NCI-H774 (cell line): ENCODE measurements at regions not wholly inside any gene's neighbourhood (a gene's known extent, or its start where the extent isn't known, plus 50 kb on each side); places are given as distances from the start of the nearest gene placed in this dataset.

Source experiments
- DNase-seq: peaks from one replicate; lab custom pipeline; 2025; lab: John Stamatoyannopoulos, UW

GRCh38 chr13:53691417-53691816 is 662.8 kb downstream of the OLFM4 start:
- DNase-seq, result no peak

GRCh38 chr13:53694814-53695532 is 666.4 kb downstream of the OLFM4 start:
- DNase-seq, result no peak

DNA sequence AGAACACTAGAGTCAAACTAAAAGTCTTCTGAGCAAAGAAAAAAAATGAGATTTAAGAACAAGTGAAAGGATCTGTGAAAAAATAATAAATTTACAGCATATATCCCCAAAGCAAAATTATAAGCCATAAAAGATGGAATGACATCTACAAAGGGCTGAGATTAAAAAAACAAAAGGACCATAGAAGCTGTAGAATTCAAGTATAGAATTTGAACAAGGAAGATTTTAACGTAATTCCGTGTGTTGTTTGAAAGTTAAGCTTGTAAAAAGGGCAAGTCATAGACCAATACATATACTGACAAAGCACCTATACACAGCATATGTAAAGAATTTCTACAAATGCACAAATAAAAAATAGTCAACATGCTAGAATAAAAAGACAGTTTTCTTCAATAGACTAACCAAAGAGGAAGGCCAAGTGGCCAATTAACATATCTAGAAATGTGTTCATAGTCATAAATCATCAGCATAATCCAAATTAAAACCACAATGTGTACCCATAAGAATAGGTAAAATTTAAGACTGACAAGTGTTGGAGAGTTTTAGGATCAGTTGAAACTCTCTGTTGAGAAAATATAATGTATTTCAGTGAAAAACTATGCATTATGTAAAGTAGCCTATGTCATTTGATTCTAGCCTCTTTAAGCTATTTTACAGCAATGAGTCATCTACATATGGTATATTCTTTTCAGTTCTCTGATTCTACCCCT is 674.9 kb downstream of the OLFM4 start:
- no peak for DNase-seq

- DNase-seq, result no peak
Measured at GRCh38 chr13:53719281-53719680, 690.7 kb downstream of the OLFM4 start.

GRCh38 chr13:53732664-53733063 is 704.1 kb downstream of the OLFM4 start:
- no peak for DNase-seq

DNA sequence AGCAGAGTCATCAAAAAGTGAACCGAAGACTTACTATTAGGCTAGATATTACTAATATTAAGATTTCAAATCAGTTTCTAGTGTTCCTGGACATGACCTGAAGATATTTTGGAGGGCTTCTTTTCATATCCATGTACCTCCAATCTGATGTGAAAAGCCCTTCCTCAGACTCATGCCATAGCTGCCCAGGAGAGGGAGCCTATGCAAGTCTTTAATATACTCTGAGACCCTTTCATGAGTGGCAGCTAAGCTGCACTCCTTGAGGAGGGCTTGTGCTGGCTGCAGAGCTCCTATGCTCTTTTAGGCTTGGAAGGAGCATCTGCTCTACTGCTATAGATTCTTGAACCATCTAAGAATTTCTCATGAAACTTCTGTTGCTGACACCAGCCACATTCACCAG is 715.3 kb downstream of the OLFM4 start:
- no peak for DNase-seq

DNA sequence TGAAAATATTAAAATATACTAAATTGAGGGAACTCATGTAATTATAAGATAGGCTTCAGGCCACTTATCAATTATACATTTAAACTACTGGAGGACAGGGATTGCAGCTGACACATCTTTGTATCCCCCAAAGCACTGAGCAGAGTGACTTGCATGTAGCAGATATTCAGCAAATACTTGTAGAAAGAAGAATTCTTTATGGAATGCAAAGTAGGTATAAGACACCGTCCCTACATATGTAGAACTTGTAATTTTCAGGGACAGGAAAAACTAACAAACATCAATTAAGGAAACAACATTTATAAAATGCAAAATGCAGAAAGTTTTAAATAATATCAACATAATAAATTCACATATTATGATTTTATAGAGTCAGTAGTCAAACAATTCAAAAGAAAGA is 719.2 kb downstream of the OLFM4 start:
- DNase-seq, result no peak

- no peak for DNase-seq
Measured at GRCh38 chr13:53749306-53749705, 720.7 kb downstream of the OLFM4 start.

GRCh38 chr13:53759016-53759415 is 730.4 kb downstream of the OLFM4 start:
- no peak for DNase-seq

DNA sequence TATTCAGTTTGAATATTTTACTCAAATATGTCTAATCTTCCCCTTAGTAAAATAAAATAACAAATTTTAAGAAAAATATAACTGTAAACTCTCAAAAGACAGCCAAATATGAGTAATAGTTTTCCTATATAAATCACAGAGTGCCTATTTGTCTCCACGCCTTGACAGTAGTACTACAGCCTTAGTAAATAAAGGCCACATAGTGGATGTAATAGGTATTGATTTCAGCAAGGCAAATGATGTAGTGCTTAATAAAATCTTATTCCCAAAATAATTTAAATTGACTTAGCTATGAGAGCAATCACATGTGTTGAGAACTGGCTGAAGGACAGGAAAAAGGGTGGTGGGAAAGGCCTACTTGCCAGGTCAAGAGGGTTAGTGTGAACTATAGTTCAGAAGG is 747.2 kb downstream of the OLFM4 start:
- DNase-seq, result no peak

- no peak for DNase-seq
Measured at GRCh38 chr13:53778937-53779336, 750.3 kb downstream of the OLFM4 start.

- no peak for DNase-seq
Measured at GRCh38 chr13:53781941-53782340, 753.3 kb downstream of the OLFM4 start.

DNA sequence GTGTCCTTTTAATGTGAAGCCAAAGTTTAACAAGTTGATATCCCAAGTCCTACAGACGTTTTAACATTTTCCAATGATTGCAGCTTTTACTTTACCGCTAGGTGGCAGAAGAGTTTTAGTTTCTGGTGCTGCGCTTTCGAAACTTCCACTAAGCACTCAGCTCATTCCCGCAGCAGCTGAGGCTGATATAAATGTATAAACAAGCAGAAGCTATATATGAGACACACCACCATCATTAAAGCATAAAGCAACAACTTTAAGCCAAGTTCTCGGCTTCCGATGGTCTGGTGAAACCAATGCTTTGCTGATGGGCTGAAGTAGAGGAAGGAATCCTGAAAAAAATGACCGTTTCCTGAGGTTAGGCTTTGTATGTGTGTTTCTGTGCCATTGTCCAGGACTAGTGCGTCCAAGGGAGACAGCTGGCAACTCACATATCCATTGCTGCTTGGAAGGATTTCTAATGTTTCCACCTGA is 753.9 kb downstream of the OLFM4 start:
- DNase-seq, result peak; percentile 62

DNA sequence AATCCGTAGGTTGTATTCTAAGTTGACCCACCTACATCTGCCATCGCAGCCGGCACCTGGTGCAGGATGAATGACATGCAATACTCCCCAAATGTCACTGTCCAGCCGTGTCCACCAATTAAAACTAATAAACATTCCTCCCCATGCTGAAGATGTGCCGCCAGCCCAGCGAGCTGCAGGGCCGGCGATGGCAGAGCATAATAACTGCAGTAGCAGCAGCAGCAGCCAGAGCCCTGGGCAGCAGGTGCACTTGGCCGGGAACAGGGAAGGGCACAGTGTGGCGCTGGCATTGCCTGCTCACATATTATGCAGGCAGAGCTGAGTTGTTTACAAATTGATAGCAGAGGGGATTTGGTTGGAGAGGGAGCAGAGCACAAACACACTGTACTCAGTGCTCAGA is 754.9 kb downstream of the OLFM4 start:
- peak; percentile 40 for DNase-seq

- DNase-seq, result no peak
Measured at GRCh38 chr13:53788286-53788685, 759.7 kb downstream of the OLFM4 start.

DNA sequence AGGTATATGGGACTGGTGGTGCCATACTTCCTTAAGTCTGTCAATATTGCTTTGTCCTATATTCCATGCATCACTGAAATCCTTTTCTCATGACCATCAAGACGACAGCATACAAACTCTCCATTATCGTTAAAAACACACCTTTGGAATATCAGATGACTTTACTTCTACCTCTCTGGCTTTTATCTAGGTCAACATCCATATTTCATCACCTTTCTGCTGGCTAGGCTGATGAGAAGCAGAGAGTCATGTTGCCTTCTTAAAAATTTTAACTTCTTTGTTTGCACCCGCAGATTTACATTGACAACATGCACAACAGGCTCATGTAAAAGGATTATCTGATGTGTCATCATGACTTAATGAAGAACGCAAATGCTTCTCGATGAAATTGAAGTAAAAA is 771.4 kb downstream of the OLFM4 start:
- no peak for DNase-seq

DNA sequence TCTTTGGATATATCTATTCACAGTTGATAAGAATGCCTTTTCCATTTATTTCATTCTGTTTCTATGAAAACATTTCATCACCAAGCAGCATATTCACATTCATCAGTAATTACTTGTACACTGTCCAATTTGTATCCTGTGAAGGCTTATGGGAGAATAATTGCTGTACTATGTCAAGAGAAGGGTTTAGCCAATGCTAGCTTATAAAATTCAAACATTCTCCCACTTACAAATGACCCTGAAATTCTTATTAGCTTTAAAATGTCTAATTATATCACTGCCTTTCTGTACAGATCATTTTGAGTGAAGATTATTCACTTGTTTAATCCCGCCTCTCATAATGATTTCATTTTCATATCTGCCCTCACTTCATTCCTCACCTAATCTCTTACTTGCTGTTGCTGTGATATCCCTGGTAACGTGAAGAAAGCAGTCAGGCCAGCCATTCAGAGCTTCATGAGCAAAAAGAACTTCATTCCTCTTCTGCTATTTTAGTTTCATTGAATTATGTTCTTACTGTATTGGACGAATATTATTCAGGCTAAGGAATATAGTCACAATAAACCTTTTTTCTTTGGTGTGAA is 778.7 kb downstream of the OLFM4 start:
- no peak for DNase-seq

GRCh38 chr13:53821632-53822031 is 793.0 kb downstream of the OLFM4 start:
- DNase-seq, result no peak

DNA sequence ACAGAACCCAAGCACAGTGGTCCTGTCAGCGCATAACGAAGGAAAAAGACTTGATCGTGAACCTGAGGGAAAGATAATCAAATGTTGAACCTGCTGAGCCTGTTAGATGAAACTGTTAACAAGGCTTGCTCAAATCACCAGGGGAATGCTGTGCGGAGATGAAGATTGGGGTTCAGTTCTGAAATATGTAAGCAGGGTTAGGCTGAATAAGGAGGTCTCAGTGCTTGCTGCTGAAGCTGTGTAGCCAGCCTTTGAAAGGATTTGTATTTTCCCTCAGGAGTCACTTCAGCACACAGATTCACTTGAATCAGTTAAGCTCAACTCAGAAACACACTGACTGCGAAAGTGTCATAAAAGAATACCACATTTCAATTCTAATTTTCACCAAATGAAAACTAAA is 793.5 kb downstream of the OLFM4 start:
- DNase-seq, result no peak

- no peak for DNase-seq
Measured at GRCh38 chr13:53839461-53839860, 810.8 kb downstream of the OLFM4 start.

- DNase-seq, result no peak
Measured at GRCh38 chr13:53844473-53845146, 816.0 kb downstream of the OLFM4 start.

- DNase-seq, result no peak
Measured at GRCh38 chr13:53847502-53847901, 818.9 kb downstream of the OLFM4 start.
